GM21447 (cell line): ENCODE measurements at regions not wholly inside any gene's neighbourhood (a gene's known extent, or its start where the extent isn't known, plus 50 kb on each side); places are given as distances from the start of the nearest gene placed in this dataset.

ENCODE experiments used
- ATAC-seq: cut with Tn5 transposase; IDR thresholded peaks from one replicate; pipeline ENCODE4 v1.9.1; 2021; ENCODE audit not compliant: unreplicated experiment

DNA sequence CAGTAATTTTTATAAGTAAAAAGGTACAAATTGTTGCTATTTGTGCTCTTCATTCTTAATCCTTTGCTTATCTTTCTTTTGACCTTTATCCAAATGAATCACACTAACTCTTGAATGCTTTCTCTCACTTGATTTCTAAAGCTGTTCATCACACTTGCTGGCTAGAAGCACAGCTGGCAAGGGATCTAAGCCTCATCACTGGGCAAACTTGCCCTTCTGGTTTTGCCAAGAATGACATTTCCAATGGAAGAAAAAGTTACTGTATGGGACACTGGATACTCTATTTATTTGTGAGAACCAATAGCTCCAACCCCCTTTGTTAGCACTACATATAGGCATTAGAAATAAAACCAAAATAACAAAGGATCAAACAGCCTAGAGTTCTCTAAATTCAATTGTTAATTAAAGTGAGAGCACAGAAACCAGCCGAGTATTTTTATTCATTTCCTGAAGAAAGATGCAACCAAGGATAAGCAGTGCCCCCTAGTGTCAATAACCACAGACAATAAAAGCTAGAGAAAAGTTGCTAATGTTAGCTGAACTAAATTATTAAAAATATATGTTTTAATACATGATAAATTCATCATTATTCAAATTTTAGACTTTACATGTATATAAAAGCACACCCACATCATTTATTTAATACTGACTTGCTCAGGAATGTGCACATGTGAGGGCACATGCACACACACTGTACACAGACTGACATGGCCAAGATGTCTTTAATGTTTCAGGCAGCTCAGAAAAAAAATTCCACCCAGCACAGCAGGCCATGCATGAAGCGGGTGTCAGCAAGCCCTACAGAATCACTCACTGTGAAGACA lies 59.8 kb upstream of the POU5F2 start:
- no peak for ATAC-seq

DNA sequence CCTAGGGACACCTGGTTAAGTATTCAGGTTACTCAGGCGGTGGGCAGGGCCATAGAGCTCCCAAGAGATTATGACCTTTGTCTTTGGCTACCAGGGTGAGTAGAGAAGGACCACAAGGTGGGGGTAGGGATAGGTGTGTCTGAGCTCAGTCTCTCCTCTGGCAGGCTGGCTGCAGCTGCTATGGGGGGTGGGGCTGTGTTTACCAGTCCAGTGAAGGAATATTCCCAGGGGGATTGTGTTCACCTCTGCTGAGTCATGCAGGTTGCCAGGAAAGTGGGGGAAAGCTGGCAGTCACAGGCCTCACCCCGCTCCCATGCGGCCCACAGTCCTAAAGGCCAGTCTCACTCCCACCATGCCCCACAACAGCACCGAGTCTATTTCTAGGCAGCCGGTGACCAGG lies 53.6 kb upstream of the POU5F2 start:
- ATAC-seq = no peak

DNA sequence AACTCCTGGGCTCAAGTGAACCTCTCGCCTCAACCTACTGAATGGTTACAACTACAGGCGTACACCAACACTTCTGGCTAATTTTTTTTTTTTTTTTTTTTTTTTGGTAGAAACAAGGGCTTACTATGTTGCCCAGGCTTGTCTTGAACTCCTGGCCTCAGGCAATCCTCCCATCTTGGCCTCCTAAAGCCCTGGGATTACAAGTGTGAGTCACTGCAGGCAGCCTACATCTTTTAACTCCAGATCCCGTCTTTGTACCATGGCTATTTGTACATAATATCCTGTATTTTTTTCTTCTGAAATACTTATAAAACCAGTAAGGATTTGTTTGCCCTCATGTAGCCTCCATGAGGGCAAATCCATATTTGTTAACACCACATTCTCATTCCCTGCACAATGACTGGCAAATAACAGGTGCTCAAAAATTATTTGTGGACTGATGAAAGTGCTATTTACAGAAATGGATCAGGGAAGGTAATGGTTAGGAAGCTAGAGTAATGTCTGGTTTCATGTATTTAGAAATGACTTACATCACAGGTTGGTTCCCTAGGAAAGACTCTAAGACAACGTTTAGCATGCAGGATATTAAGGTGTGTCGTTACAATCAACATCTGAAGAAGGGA lies 51.9 kb upstream of the POU5F2 start:
- no peak for ATAC-seq

DNA sequence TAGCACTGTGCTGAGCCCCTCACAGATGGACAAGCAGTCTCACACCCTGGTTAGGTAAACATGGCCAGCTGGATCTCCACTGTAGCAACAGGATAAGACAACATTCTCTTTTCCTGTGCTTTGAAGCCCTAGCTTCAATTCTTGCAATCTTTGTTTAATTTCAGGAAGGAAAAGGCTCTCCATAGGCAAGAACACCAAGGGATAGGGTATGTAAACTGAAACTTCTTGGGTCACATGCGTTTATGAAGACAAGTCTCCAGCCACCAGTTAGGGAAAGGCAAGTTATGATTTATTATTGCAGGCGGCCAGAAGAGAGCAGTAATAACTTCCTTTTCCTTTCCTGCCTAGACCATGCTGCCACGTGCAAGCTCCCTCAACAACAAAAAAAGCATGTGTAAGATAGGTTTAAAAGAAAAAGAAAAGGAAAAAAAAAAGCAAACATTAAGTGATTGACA lies 50.1 kb upstream of the POU5F2 start:
- ATAC-seq = no peak
